ENCODE measurements at regions not wholly inside any gene's neighbourhood (a gene's known extent, or its start where the extent isn't known, plus 50 kb on each side); places are given as distances from the start of the nearest gene placed in this dataset.
"Not testable (repeated sequence)": the region's sequence is repeated elsewhere in the genome, so short reads cannot be mapped to it uniquely, and the experiment has no call there.

DNA sequence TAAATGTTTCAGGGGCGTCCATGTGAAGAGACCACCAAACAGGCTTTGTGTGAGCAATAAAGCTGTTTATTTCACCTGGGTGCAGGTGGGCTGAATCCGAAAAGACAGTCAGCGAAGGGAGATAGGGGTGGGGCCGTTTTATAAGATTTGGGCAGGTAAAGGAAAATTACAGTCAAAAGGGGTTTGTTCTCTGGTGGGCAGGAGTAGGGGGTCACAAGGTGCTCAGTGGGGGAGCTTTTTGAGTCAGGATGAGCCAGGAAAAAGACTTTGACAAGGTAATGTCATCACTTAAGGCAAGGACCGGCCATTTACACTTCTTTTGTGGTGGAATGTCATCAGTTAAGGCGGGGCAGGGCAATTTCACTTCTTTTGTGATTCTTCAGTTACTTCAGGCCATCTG, 542.4 kb upstream of the BOD1L1 start:
- TF ChIP-seq, protein P1, sequence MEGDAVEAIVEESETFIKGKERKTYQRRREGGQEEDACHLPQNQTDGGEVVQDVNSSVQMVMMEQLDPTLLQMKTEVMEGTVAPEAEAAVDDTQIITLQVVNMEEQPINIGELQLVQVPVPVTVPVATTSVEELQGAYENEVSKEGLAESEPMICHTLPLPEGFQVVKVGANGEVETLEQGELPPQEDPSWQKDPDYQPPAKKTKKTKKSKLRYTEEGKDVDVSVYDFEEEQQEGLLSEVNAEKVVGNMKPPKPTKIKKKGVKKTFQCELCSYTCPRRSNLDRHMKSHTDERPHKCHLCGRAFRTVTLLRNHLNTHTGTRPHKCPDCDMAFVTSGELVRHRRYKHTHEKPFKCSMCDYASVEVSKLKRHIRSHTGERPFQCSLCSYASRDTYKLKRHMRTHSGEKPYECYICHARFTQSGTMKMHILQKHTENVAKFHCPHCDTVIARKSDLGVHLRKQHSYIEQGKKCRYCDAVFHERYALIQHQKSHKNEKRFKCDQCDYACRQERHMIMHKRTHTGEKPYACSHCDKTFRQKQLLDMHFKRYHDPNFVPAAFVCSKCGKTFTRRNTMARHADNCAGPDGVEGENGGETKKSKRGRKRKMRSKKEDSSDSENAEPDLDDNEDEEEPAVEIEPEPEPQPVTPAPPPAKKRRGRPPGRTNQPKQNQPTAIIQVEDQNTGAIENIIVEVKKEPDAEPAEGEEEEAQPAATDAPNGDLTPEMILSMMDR (optimal IDR thresholded peaks at IDR 0.05 in 1 of 3, IDR thresholded peaks at IDR 0.05 in 1 of 3, conservative IDR thresholded peaks at IDR 0.05 in 1 of 3; ENCODE audit: extremely low read depth in 1 of 3, insufficient read depth in 2 of 3, low read length in 3 of 3), result not testable (repeated sequence)
- not testable (repeated sequence) for TF ChIP-seq EZH2 (IDR thresholded peaks at IDR 0.05; ENCODE audit: low read length)
